ENCODE measurements at regions not wholly inside any gene's neighbourhood (a gene's known extent, or its start where the extent isn't known, plus 50 kb on each side); places are given as distances from the start of the nearest gene placed in this dataset.

- no peak for DNase-seq (ENCODE audit: low read depth)
Measured at GRCh38 chr13:73339086-73339485, 280.3 kb downstream of the KLF5 start.

- DNase-seq (ENCODE audit: low read depth), result peak; percentile 56
Measured at GRCh38 chr13:73338389-73338788, 279.6 kb downstream of the KLF5 start.

- no peak for DNase-seq (ENCODE audit: low read depth)
Measured at GRCh38 chr13:73337532-73337931, 278.7 kb downstream of the KLF5 start.

- no peak for DNase-seq (ENCODE audit: low read depth)
Measured at GRCh38 chr13:73336773-73337172, 278.0 kb downstream of the KLF5 start.

- DNase-seq (ENCODE audit: low read depth), result no peak
Measured at GRCh38 chr13:73335944-73336343, 277.1 kb downstream of the KLF5 start.

GRCh38 chr13:73335210-73335609 is 276.4 kb downstream of the KLF5 start:
- peak; percentile 98 for DNase-seq (ENCODE audit: low read depth)

- peak; percentile 54 for DNase-seq (ENCODE audit: low read depth)
Measured at GRCh38 chr13:73334445-73334844, 275.6 kb downstream of the KLF5 start.

GRCh38 chr13:73331556-73331955 is 272.8 kb downstream of the KLF5 start:
- no peak for DNase-seq (ENCODE audit: low read depth)

- DNase-seq (ENCODE audit: low read depth), result no peak
Measured at GRCh38 chr13:73329355-73329754, 270.6 kb downstream of the KLF5 start.

GRCh38 chr13:73327579-73327978 is 268.8 kb downstream of the KLF5 start:
- no peak for DNase-seq (ENCODE audit: low read depth)

- peak; percentile 93 for DNase-seq (ENCODE audit: low read depth)
Measured at GRCh38 chr13:73325723-73326558, 267.1 kb downstream of the KLF5 start.

GRCh38 chr13:73324842-73325722 is 266.3 kb downstream of the KLF5 start:
- peak; percentile 72 for DNase-seq (ENCODE audit: low read depth)

- DNase-seq (ENCODE audit: low read depth), result no peak
Measured at GRCh38 chr13:73323615-73324014, 264.8 kb downstream of the KLF5 start.

GRCh38 chr13:73321043-73321442 is 262.2 kb downstream of the KLF5 start:
- DNase-seq (ENCODE audit: low read depth), result no peak

GRCh38 chr13:73317140-73317539 is 258.3 kb downstream of the KLF5 start:
- DNase-seq (ENCODE audit: low read depth), result no peak

GRCh38 chr13:73310366-73310765 is 251.6 kb downstream of the KLF5 start:
- no peak for DNase-seq (ENCODE audit: low read depth)

GRCh38 chr13:73307481-73307880 is 248.7 kb downstream of the KLF5 start:
- DNase-seq (ENCODE audit: low read depth), result no peak

GRCh38 chr13:73306688-73307087 is 247.9 kb downstream of the KLF5 start:
- DNase-seq (ENCODE audit: low read depth), result no peak

GRCh38 chr13:73304442-73304841 is 245.6 kb downstream of the KLF5 start:
- DNase-seq (ENCODE audit: low read depth), result no peak

GRCh38 chr13:73303851-73304250 is 245.0 kb downstream of the KLF5 start:
- DNase-seq (ENCODE audit: low read depth), result peak; percentile 89

GRCh38 chr13:73301622-73302021 is 242.8 kb downstream of the KLF5 start:
- peak; percentile 23 for DNase-seq (ENCODE audit: low read depth)

- peak; percentile 87 for DNase-seq (ENCODE audit: low read depth)
Measured at GRCh38 chr13:73300718-73301425, 242.1 kb downstream of the KLF5 start.
